Lower leg skin (tissue), 4 donors: ENCODE measurements at regions not wholly inside any gene's neighbourhood (a gene's known extent, or its start where the extent isn't known, plus 50 kb on each side); places are given as distances from the start of the nearest gene placed in this dataset.

Experiments used
- DNase-seq, 2 donors: peaks; one replicate each; pipeline ENCODE4 v3.0.0-alpha.2; 2019; ENCODE audit warnings: low spot score in 2 of 2
- H3K4me3 ChIP-seq: fragments of 200-600 bp; sonication (generic); 2 replicates; pipeline ENCODE4 v1.5.1; 2017; ENCODE audit warnings: mild to moderate bottlenecking, low read depth; ENCODE audit not compliant: poor library complexity, severe bottlenecking
- CTCF ChIP-seq, 3 donors: fragments of 450-650 bp; IDR thresholded peaks; one replicate each; pipeline ENCODE4 v1.5.1; 2016; ENCODE audit warnings: antibody characterized with exemption in 3 of 3, mild to moderate bottlenecking in 3 of 3, moderate library complexity in 2 of 3
- POLR2A ChIP-seq, 2 donors: fragments of 450-650 bp; IDR thresholded peaks; one replicate each; pipeline ENCODE4 v1.6.1; 2016 to 2017; ENCODE audit warnings: antibody characterized with exemption in 2 of 2, mild to moderate bottlenecking in 1 of 2, moderate library complexity in 1 of 2
- WGBS, 2 donors: methylation state at CpG; one replicate each; pipeline ENCODE4 v1.1.5; 2018; 5-methylcytosine and 5-hydroxymethylcytosine counted together
- intact Hi-C: fragments of 100-400 bp; cut with DNase I; formaldehyde crosslinking; loops from one replicate; pipeline ENCODE4 v1.15.0; 2023; ENCODE audit warnings: low total_unique reads

GRCh38 chr7:15011289-15011688 is 108.7 kb upstream of the DGKB start:
- DNase-seq, result no peak
- TF ChIP-seq CTCF (IDR thresholded peaks at IDR 0.05), result no peak
- no peak for TF ChIP-seq POLR2A (IDR thresholded peaks at IDR 0.05)
- 79 to 80% methylated on average over 3 of the region's 3 CpGs for WGBS, 2 donors
- intact Hi-C loops, result no loop called here
- no peak overlapping the region for H3K4me3 ChIP-seq

GRCh38 chr7:15007507-15007906 is 105.0 kb upstream of the DGKB start:
- intact Hi-C loops, result no loop called here
- no peak for DNase-seq
- 78 to 90% methylated on average over 5 of the region's 5 CpGs for WGBS, 2 donors
- TF ChIP-seq POLR2A (IDR thresholded peaks at IDR 0.05), result no peak
- no peak for TF ChIP-seq CTCF (IDR thresholded peaks at IDR 0.05)
- no peak overlapping the region for H3K4me3 ChIP-seq

- DNase-seq, result no peak
- TF ChIP-seq POLR2A (IDR thresholded peaks at IDR 0.05) (no peak), CTCF (IDR thresholded peaks at IDR 0.05) (no peak)
- no peak overlapping the region for H3K4me3 ChIP-seq
- intact Hi-C loops, result no loop called here
- whole genome bisulfite sequencing, 2 donors, result 77 to 80% methylated on average over 5 of the region's 5 CpGs
Observed at GRCh38 chr7:15005672-15006071, 103.1 kb upstream of the DGKB start.

GRCh38 chr7:15000157-15000556 is 97.6 kb upstream of the DGKB start:
- intact Hi-C loops, result no loop called here
- no peak for TF ChIP-seq POLR2A (IDR thresholded peaks at IDR 0.05)
- no peak for TF ChIP-seq CTCF (IDR thresholded peaks at IDR 0.05)
- no peak for DNase-seq
- WGBS, 2 donors, result 59 to 75% methylated on average over 1 of the region's 1 CpG
- no peak overlapping the region for H3K4me3 ChIP-seq

GRCh38 chr7:14999331-14999730 is 96.8 kb upstream of the DGKB start:
- 81 to 82% methylated on average over 2 of the region's 2 CpGs for WGBS, 2 donors
- TF ChIP-seq POLR2A (IDR thresholded peaks at IDR 0.05), result no peak
- no peak for TF ChIP-seq CTCF (IDR thresholded peaks at IDR 0.05)
- intact Hi-C loops, result no loop called here
- DNase-seq, result no peak
- H3K4me3 ChIP-seq, result no peak overlapping the region

- TF ChIP-seq POLR2A (IDR thresholded peaks at IDR 0.05), result no peak
- no peak for TF ChIP-seq CTCF (IDR thresholded peaks at IDR 0.05)
- intact Hi-C loops, result no loop called here
- no peak overlapping the region for H3K4me3 ChIP-seq
- 93 to 95% methylated on average over 2 of the region's 2 CpGs for WGBS, 2 donors
- no peak for DNase-seq
Observed at GRCh38 chr7:14995774-14996173, 93.2 kb upstream of the DGKB start.
